SHP77 treated with DMSO at 0.1 percent for 48 hours (cell line): ENCODE measurements at regions not wholly inside any gene's neighbourhood (a gene's known extent, or its start where the extent isn't known, plus 50 kb on each side); places are given as distances from the start of the nearest gene placed in this dataset.

ENCODE experiments used
- DNase-seq: peaks from one replicate; lab custom pipeline; 2025; lab: John Stamatoyannopoulos, UW

- no peak for DNase-seq
Observed at GRCh38 chr11:42179216-42179615, 719.8 kb upstream of the LRRC4C start.

DNA sequence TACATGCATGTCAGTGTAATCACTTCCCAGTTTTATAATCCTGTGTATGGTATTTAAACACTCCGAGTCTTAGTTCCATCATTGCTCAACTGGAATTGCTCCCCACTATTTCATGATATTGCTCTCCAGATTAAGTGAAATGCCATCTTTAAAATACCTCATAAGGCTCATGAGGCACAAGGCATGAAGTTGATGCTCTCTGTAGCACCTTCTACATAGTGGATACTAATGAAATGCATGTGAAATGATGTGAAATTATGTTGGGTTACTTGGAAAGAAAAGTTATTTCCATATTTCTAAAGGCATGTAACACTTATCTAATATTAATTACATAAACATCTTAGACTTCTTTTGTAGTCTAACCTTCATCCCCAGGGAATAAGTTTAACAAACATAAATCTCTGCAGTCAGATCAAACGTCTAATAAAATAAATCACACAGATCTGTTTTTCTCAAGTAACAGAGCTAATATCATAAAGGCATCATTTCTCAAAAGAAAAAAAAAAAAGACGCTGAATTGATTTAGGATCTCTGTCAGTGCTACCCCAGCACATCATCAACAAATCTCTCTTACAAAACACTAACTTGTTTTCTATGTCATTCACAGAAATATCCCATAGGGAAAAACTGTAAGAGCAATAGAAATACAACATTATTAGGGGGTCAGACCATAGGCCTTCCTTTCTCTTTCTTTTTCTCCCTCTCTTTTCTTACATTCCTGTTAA lies 736.0 kb upstream of the LRRC4C start:
- DNase-seq: no peak

DNA sequence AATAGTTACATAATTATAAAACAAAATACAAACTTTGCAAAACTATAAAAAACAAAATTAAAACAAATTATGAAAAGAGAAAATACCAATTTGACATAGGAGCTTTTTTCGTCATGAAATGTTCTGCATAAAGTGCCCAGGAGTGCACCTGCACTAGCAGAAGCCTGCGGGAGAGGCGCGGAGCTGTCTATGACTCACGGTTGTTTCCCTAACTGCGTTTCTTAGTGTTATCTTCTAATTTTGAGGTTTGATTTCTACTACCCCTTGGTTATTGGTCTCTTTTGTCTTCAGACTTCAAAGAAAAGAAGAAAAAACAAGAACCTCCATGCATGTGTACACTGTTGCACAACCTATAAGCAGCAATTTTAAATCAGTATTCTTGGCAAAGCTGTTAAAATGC lies 740.9 kb upstream of the LRRC4C start:
- DNase-seq: no peak

DNA sequence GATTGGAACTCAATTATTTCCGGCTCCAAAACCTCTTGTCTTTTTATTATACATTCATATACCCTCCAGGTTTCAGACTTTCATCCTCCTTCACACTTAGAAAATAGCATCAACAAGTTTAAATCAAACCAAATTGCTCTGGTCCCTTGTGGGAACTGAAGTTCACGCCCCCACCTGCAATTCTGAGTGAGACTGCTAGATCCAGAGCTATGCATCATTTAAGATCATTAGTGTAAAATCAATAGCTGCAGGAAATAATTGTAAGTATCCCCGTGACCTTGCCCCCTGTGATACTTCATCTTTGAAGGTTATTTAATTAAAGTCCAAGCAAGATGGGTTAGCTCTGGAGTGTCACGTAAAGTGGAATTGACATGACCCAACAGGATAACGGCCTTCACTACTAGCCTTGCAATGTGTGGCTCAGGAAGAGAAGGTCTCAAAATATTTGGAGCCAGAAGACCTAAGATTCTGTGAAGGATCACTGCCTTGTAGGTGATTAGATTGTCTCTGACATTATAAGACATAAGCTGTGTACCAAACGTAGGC lies 742.2 kb upstream of the LRRC4C start:
- DNase-seq: no peak

DNA sequence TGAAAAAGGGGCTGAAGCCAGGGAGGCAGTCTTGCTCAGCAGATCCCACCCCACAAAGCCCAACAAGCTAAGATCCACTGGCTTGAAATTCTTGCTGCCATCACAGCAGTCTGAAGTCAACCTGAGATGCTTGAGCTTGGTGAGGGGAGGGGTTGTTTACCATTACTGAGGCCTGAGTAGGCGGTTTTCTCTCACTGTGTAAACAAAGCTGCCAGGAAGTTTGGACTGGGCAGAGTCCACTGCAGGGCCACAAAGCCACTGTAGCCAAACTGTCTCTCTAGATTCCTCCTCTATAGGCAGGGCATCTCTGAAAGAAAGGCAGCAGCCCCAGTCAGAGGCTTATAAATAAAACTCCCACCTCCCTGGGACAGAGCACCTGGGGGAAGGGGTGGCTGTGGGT lies 746.1 kb upstream of the LRRC4C start:
- no peak for DNase-seq

DNA sequence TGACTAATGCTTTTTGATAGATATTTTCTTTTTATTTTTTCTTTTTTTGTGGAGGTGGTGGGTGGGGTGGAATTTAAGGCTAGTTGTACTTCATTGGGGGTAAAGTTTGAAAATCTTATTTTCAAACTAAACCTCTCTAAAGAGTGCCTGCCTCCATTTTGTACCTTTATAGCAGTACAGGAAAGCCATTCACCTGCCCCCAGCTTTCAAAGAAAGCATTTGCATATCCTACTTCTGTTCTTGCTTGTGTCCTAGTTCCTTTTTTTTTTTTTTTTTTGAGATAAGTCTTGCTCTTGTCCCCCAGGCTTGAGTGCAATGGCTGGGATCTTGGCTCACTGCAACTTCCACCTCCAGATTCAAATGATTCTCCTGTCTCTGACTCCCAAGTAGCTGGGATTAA lies 766.2 kb upstream of the LRRC4C start:
- no peak for DNase-seq

DNA sequence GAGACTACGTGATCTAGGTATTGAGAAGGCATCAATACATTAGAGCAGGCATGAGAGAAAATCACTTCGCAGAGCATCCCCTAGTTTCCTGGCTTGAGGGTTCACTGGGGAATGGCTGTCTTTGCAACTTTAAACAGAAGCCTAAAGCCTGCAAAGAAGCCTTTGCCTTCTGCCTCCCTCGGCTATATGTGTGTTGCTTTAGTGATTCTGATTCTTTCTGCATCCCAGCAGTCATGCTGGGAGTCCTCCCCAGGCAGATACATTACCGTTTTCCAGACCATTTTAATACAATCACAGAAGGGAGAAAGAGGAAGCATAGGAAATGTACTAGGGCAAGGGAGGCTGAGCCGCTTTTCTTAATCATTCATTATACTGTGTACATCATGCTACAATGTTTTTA lies 773.2 kb upstream of the LRRC4C start:
- no peak for DNase-seq

- DNase-seq: no peak
Observed at GRCh38 chr11:42234451-42234951, 775.0 kb upstream of the LRRC4C start.

DNA sequence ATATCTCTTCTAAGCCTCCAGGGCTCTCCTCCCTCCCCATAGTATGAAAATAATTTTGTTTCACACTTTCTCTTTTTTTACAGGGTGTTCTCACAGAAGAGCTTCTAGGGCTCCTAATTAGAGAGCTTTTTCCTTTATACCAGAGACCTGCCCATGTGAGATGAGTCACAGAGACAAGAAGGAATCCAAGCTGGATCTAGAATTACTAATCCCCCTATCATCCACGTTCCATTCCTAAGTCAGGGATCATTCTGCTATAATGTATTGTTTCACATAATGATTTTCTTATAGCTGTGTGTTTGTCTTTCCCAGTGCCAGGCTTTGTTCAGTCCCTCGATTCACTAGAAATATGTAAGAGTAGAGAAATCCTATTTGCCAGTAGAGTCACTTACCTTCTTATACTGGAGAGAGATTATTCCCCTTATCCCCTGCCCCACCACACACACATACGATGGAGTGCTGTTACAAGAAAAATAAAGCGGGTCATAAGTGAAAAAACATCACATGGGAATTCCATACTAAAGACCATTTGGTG lies 778.3 kb upstream of the LRRC4C start:
- DNase-seq: no peak

GRCh38 chr11:42239188-42239587 lies 779.7 kb upstream of the LRRC4C start:
- no peak for DNase-seq

DNA sequence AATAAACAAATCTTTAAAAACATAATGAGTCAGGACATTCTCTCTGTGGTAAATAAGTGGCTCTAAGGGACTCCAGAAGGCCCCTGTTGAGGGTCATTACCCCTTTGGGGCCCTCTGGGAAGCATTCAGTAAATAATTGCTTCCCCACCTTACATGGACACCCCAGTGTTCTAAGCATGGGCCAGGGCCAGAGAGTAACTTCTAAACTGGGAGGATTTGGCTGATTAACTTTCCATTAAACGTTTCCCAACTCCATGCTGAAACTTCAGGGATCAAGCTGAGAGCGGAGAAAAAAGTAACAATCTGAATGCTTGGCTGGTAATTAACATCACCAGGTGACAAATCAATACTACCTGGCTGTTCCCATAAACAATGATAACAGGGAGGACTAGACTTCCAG lies 783.9 kb upstream of the LRRC4C start:
- no peak for DNase-seq

- no peak for DNase-seq
Observed at GRCh38 chr11:42244376-42244775, 784.9 kb upstream of the LRRC4C start.

DNA sequence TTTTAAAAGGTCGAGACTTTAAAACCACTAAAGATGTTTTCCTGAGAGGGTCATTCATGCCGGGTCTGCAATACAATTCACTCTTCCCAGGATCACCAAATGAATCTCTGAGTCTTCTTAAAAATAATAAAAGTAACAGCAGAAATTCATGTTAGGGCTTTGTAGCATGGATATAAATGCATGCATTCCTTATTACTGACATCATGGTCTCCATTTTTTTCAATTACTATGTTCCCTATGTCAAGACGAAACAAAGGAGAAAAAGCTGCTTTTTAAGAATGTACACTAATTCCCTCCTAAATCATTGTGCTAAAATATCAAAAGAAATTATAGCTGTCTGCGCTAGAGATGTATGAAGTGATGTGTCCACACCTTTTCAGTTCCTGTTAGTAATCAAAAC lies 789.9 kb upstream of the LRRC4C start:
- no peak for DNase-seq

DNA sequence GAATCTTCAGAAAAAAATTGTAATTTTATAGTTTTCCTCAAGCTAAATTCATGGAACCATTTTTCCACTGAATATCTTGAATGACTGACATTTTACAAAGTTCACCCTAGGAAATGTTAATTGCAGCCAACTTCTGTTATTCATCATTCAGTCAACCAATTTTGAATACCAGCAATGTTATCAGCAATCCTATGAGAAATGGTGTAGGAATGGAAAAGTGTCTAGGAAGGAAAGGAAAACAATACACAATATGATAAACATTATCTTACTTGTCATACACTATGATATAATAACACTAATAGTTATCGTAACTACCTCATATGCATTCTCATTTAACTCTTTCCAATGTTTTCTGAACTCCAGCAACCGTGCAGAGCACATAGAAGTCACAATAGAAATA lies 790.5 kb upstream of the LRRC4C start:
- DNase-seq: no peak

DNA sequence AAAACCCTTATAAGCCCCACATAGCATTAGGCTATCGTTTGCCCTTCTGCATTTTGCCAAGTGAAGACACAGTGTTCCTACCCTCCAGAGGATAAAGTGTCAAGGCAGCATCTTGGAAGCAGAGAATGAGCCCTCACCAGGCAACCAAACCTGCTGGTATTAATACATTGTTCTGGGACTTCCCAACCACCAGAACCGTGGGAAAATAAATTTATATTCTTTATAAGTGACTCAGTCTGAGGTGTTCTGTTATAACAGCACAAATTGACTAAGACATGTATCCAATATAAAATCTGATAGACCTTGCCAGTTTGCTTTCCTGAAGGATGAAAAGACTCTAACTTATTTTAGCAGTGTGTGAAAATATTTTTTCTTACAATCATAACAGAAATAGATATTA lies 792.5 kb upstream of the LRRC4C start:
- no peak for DNase-seq

- DNase-seq: no peak
Observed at GRCh38 chr11:42253156-42253555, 793.7 kb upstream of the LRRC4C start.

- DNase-seq: no peak
Observed at GRCh38 chr11:42255906-42256305, 796.5 kb upstream of the LRRC4C start.

GRCh38 chr11:42257534-42257933 lies 798.1 kb upstream of the LRRC4C start:
- no peak for DNase-seq

DNA sequence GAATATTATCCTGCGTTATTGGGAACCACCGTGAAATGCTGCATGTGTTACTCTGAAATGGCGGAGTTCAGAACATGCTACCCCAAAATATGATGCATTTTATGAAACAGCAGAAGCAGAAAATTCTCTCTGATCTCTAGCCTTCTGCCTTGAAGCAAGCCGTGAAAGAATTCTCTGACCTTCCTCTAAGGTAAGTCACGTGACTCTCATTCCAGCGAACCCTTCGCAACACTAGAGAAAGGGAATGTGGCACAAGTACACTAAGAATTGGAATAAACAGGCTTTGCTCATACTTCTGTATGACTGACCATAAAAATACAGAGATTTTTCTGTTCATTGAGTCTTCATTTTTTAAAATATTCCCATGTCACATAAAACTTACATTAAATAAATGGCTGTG lies 805.6 kb upstream of the LRRC4C start:
- DNase-seq: no peak

DNA sequence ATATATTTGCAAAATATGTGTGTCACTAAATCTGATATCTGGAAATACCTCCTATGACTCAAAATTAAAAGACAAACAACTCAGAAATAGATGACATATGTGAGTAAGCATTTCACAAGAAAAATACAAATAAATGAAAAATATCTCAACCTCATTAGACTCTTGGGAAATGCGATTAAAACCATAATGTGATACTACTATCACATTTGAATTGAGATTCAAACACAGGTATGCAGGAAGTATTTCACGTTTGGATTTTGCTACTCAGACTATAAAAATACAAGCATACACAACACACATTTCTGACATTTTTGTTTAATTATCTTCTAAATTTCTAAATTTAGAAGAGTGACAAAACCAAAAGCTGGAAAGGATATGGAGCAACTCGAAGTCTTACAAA lies 811.9 kb upstream of the LRRC4C start:
- no peak for DNase-seq

DNA sequence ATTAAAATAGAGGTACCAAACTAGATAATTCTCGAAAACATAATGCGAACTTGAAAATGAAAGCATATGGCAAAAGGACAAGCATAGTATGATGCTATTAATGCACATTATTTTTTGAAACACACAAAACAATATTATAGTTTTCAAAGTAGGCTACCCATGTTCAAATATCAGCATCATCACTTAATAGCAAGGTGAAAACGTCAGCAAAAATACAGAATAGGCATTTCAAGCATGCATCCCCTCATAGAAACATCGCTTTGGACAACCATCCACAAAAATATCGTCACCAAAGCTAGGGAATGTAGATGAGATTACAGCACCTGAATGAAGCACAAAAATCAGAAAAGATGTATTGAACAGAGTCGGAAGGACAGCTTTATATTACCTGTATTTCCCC lies 814.5 kb upstream of the LRRC4C start:
- DNase-seq: no peak

DNA sequence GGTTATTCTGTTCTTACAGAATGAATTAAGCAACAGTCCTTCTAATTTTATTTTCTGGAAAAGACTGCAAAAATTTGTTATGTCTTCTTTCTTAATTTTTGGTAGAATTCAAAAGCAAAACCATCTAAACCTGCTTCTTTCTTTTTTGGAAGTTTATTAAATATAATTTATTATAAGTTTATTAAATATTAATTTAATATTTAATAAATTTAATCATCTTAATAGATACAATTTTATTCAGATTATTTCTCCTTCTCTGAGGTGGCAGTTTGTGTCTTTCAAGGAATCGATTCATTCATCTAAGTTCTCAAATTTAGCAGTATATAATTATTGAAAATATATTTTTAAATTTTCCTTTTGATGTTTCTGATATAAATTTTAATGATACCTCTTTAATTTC lies 837.5 kb upstream of the LRRC4C start:
- DNase-seq: no peak

GRCh38 chr11:42299780-42300179 lies 840.3 kb upstream of the LRRC4C start:
- DNase-seq: no peak

GRCh38 chr11:42301777-42302176 lies 842.3 kb upstream of the LRRC4C start:
- no peak for DNase-seq
